NCI-H1048 (cell line): ENCODE measurements at regions not wholly inside any gene's neighbourhood (a gene's known extent, or its start where the extent isn't known, plus 50 kb on each side); places are given as distances from the start of the nearest gene placed in this dataset.

Source experiments
- DNase-seq: peaks from one replicate; lab custom pipeline; 2025; lab: John Stamatoyannopoulos, UW

GRCh38 chr13:97111756-97112155 is 110.4 kb upstream of the MBNL2 start:
- no peak for DNase-seq

GRCh38 chr13:97112446-97113152 is 109.5 kb upstream of the MBNL2 start:
- DNase-seq: no peak

GRCh38 chr13:97113231-97114001 is 108.7 kb upstream of the MBNL2 start:
- no peak for DNase-seq

GRCh38 chr13:97114651-97115050 is 107.5 kb upstream of the MBNL2 start:
- no peak for DNase-seq

- DNase-seq: no peak
Measured at GRCh38 chr13:97116754-97117153, 105.4 kb upstream of the MBNL2 start.

GRCh38 chr13:97117388-97117910 is 104.7 kb upstream of the MBNL2 start:
- DNase-seq: no peak

GRCh38 chr13:97119943-97120342 is 102.2 kb upstream of the MBNL2 start:
- DNase-seq: no peak

GRCh38 chr13:97120346-97120745 is 101.8 kb upstream of the MBNL2 start:
- no peak for DNase-seq

GRCh38 chr13:97120976-97121375 is 101.2 kb upstream of the MBNL2 start:
- no peak for DNase-seq

- no peak for DNase-seq
Measured at GRCh38 chr13:97121894-97122293, 100.2 kb upstream of the MBNL2 start.

GRCh38 chr13:97122381-97122996 is 99.6 kb upstream of the MBNL2 start:
- no peak for DNase-seq

GRCh38 chr13:97124206-97124605 is 97.9 kb upstream of the MBNL2 start:
- DNase-seq: no peak

GRCh38 chr13:97124915-97125809 is 97.0 kb upstream of the MBNL2 start:
- no peak for DNase-seq

GRCh38 chr13:97125810-97126738 is 96.1 kb upstream of the MBNL2 start:
- DNase-seq: no peak

GRCh38 chr13:97127842-97128241 is 94.3 kb upstream of the MBNL2 start:
- DNase-seq: no peak

- DNase-seq: no peak
Measured at GRCh38 chr13:97130190-97130589, 91.9 kb upstream of the MBNL2 start.

GRCh38 chr13:97131447-97131846 is 90.7 kb upstream of the MBNL2 start:
- no peak for DNase-seq

- no peak for DNase-seq
Measured at GRCh38 chr13:97133554-97133953, 88.6 kb upstream of the MBNL2 start.

GRCh38 chr13:97133955-97134354 is 88.2 kb upstream of the MBNL2 start:
- no peak for DNase-seq

GRCh38 chr13:97134364-97135095 is 87.6 kb upstream of the MBNL2 start:
- DNase-seq: no peak
